Skeletal muscle cell (primary cell): ENCODE measurements at regions not wholly inside any gene's neighbourhood (a gene's known extent, or its start where the extent isn't known, plus 50 kb on each side); places are given as distances from the start of the nearest gene placed in this dataset.
"Not testable (repeated sequence)": the region's sequence is repeated elsewhere in the genome, so short reads cannot be mapped to it uniquely, and the experiment has no call there.

Source experiments
- DNase-seq: peaks from one replicate; pipeline ENCODE4 v3.0.0-alpha.2; 2010; ENCODE audit warnings: low read depth
- H3K4me3 ChIP-seq: 2 replicates; pipeline ENCODE4 v1.5.1; 2011; ENCODE audit warnings: low read depth, mild to moderate bottlenecking, control low read depth, low read length, moderate library complexity

DNA sequence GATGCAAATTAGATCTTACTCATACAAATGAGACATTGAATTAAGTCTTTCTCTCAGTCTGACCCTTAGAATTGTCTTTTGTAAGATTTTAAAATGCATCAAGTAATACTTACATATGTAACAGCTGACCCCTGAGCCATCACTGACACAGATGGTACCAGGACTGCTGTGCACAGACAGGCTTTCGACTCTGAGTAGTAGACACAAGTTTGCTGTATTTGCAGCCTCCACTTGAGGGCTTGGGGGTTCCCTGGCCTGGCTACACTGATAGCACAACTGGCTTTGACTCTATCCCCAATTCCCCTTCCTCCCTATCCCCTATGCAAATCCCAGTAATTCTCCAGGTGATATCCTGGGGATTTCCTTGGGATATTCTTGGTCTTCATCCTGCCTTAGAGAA is 200.7 kb downstream of the RPIA start:
- no peak for DNase-seq
- no peak overlapping the region for H3K4me3 ChIP-seq

DNA sequence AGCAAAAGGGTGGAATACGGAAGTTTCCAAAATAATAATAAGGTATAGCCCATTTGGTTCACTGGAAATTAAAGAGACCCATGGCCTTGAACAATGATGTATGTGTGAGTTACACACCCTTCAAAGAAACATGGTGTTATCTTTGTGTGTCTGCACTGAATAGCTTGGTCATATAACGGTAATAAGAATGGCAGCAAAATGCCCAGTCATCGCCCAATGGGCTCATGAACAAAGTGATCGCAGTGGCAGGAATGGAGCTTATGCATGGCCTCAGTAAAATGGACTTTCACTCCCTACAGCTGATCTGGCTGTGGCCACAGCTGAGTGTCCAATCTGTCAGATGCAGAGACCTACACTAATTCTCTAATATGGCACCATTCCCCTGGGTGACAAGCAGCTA is 201.3 kb downstream of the RPIA start:
- no peak for DNase-seq
- H3K4me3 ChIP-seq: no peak overlapping the region

DNA sequence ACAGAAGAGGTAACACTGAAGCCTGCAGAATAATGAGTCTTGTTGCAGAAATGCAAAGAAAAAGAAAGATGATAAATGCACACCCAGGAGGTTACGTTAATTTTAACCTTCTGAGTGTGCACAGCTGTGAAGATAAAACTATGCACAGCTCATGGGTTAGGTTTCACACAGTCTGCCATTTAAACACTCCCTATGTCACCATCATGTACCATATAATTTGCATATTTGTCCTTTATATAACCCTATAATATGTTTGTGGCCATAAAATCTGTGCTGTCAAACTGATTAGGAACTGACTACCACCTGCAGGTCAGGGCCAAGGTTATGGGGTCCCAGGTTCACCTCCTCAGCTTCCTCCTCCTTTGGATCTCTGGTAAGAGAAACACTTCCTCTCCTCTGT is 205.5 kb downstream of the RPIA start:
- H3K4me3 ChIP-seq: no peak overlapping the region
- DNase-seq: no peak

DNA sequence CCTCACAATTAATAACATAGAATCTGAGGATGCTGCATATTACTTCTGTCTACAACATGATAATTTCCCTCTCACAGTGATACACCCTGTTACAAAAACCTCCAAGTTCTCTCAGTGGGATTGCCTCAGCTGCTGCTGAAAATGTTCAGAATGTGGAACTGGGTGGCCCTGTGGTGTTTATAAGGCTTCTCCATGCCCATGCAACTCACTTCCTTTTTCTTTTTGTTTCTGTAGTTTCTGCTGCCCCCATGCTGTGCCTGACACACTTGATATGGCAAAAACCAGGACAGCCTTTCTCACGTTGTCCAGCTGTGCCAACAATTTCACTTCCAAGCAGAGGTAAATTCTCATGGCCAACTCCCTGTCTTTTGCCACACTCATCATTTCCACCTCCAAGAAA is 206.2 kb downstream of the RPIA start:
- no peak for DNase-seq
- no peak overlapping the region for H3K4me3 ChIP-seq

DNA sequence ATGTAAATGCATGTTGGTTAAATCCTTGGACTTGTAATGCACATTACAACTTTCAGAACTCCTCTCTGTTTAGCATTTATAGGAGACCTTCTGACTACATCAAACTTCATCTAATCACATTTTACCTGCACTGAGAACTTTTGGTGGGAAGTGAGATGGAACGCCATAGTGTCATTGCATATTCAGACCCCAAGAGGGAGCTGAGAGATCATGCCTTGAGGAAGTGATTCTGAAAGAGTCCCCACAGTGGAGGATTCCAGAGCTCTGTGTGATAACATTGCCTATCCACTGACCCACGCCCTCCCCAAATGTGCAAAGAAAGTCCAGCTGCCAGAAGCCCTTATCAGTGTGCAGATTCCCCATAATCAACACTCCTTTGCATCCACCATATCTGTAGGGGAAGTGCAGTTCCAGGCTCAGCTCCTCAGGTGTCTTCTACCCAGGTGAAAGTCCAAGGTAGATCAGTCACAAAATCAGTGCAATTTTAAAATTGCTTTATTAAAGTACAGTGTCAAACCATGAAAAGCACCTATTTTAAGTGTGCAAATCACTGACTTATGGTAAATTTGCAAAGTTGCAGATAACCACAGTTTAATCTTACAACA is 212.4 kb downstream of the RPIA start:
- no peak for DNase-seq
- no peak overlapping the region for H3K4me3 ChIP-seq

DNA sequence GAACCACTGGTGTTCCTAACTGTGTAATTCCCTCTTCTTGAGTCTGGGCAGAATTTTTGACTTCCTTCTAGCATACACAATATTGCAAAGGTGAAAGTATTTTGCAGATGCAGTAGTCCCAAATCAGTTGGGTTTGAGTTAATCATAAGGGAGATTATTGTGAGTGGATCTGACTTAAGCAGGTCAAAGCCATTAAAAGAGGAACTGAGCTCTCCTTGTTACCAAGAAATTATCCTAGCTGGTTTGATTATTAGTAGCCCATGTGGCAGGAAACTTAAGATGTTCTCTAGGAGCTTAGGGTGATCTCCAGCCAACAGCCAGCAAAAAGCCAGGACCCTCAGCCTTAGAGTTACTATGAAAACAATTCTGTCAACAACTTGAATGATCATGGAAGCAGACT is 221.8 kb downstream of the RPIA start:
- DNase-seq: no peak
- H3K4me3 ChIP-seq: no peak overlapping the region

DNA sequence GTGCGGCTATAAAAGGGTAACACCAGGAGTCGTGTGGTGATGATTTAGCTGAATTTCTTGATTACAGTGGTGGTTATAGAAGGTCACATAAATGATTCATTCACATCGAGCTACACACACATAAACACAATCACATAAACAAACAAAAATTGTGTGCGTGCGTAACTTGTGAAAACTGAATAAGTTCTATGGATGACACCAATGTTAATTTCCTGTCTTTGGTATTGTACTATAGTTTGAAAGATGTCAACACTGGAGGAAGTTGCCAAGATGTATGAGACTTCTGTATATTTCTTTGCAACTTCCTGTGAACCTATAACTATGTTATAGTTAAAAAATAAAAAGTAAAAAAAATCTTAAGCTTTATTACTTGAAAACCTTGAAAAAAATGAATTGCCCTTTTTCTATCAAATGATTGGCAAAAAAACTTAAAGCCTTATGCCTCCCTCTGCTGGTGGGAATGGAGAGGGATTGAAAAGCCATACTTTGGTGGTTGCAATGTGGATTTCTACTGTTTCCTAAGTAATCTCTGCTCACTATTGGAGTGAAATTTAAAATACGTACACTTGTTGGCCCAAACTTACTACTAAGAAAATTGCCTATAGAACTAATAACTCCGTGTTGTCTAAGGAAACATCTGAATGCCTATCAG is 227.7 kb downstream of the RPIA start:
- DNase-seq: no peak
- H3K4me3 ChIP-seq: no peak overlapping the region

DNA sequence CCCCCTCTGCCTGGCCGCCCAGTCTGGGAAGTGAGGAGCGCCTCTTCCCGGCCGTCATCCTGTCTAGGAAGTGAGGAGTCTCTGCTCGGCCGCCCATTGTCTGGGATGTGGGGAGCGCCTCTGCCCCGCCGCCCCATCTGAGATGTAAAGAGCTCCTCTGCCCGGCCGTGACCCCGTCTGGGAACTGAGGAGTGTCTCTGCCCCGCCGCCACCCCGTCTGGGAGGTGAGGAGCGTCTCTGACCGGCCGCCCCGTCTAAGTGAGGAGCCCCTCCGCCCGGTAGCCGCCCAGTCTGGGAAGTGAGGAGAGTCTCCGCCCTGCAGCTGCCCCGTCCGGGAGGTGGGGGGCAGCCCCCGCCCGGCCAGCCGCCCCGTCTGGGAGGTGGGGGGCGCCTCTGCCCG is 228.9 kb downstream of the RPIA start:
- DNase-seq: not testable (repeated sequence)

DNA sequence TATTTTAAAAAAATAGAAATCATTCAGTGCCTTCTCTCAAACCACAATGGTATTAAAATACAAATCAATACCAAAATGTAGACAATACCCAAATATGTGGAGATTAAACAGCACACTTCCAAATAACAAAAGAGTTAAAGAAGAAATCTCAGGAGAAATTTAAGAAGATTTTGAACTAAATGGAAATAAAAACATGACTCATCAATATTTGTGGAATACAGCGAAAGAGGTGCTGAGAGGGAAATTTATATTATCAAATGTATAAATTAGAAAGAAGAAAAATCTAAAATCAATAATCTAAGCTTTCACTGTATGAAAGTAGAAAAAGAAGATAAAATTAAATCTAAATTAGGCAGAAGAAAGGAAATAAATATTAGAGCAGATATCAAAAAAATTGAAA is 233.1 kb downstream of the RPIA start:
- no peak for DNase-seq
- no peak overlapping the region for H3K4me3 ChIP-seq

More for the DNA sequence above, 228.9 kb downstream of the RPIA start:
- not testable (repeated sequence) for H3K4me3 ChIP-seq

DNA sequence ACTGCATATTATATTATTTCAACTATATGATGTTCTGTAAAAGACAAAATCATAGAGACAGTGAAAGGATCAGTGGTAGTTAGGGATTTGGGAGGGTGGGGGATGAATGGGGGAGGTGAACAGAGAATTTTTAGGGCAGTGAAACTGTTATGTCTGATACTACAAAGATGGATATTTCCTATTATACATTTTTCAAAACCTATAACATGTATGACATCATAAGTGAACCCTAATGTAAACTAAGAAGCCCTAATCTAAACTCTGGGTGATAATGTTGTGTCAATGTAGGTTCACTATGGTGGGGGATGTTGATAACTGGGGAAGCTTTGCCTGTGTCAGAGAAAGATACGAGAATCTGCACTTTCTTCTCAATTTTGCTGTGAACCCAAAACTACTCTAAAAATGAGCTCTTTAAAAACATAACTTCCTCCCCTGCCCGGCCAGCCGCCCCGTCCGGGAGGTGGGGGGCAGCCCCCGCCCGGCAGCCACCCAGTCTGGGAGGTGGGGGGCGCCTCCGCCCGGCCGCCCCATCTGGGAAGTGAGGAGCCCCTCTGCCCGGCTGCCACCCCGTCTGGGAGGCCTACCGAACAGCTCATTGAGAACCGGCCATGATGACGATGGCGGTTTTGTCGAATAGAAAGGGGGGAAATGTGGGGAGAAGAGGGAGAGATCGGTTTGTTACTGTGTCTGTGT is 234.4 kb downstream of the RPIA start:
- H3K4me3 ChIP-seq: no peak overlapping the region
- no peak for DNase-seq

DNA sequence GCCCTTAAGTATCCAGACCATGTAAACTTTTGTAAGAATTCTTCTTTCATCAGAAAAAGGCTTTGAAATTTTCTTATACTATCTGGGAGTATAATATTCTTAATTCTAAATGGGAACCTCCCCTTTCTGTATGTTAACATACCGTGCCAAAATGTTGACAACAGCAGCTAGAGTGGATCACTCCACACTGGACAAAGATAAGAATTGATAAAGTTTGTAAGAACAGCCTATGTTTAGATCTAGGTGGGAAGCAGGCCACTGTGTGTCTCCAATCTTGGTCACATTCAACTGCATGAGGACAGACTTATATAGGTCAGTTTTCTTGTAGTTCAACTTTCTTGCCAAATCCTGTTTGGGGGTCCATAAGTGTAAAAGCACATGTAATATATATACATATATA is 235.7 kb downstream of the RPIA start:
- DNase-seq: no peak
- no peak overlapping the region for H3K4me3 ChIP-seq

DNA sequence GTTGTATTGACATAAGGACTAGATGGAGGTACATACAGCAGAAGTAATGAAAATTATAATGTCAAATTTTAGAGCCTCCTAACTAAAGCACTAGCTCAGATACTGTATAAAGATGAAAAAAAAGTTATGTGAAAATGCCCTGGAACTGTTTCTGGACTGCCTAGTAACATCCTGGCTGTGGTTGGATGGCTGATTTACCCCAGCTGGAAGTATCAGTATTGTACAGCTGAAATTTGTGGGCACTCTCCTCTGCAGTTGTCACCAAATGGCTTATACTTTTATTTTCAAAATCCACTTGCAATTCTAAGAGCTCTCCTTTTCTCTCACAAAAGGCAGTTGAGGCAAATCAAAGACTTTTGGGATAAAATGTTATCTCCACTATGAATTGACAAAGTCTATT is 239.2 kb downstream of the RPIA start:
- DNase-seq: no peak
- no peak overlapping the region for H3K4me3 ChIP-seq

DNA sequence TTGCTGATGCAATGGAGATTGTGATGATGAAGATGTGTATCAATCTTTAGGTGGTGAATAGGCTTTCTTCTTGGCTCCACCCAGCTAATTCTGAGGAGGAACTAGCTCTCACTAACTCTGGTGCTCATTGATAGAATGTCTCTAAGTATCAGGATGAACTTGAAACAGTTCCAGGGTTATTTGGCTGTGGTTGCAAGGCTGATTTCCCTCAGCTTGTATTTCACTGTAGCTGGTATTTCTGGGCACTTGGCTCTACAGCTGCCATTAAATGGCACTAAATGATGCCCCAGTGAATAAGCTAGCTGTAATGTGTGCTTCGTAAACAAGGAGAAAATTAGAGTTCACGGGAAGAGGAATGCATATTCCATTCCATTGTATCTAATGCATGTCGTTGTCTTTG is 241.2 kb downstream of the RPIA start:
- DNase-seq: no peak
- no peak overlapping the region for H3K4me3 ChIP-seq

DNA sequence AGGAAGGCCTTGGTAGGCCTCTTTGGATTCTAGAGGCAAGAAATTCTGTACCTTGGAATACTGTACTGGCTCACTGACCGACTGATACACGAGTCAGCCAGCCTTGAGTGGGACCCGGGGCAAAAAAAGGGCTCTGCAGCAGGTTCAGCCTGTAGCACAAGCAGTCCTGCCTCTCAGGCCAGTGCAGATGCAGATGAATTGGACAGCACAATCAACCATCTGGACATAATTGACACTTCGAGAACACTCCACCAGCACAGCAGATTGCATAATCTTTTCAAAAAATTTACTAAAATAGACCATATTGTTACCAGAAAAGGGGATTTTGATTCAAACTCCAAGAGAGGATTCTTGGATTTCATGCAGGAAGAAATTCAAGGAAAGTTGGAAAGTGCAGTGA is 241.6 kb downstream of the RPIA start:
- no peak overlapping the region for H3K4me3 ChIP-seq
- no peak for DNase-seq

DNA sequence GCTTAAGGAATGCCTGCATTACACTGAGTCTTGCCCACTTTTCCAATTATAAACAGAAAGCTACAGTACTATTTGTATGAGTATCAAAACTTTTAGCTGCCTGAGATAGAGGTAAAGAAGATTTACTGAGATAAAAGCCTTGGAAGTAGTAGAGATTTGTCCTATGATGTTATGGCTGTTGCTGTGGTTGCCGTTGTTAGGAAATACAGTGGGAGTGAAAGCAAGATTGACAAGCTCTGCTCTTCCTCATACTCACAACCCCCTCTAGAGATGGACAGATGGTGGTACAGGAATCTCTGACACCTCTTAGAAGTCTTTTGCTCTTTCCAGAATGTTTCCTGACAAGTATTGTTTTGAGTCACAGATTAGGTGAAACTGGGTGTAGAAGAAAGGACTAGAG is 242.5 kb downstream of the RPIA start:
- DNase-seq: no peak
- H3K4me3 ChIP-seq: no peak overlapping the region

DNA sequence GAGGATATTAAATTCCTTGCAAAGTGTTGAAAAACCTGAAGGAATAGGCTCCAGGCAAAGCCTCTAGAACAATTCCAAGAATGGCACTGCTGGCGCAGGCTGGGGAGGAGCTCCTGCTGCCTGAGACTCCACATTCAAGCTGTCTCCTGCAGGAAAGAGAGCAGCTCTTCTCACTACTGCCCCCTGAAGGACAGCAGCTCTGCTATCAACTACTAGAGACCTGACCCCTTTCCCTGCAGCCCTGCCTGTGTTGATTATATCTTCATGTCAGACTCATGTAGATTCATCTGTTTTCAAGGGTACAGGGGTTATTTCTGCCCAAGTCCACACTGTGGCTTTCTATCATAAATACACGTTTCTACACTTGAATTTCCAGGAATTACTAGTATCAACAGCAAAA is 249.7 kb downstream of the RPIA start:
- DNase-seq, H3K4me3 ChIP-seq: not testable (repeated sequence)

DNA sequence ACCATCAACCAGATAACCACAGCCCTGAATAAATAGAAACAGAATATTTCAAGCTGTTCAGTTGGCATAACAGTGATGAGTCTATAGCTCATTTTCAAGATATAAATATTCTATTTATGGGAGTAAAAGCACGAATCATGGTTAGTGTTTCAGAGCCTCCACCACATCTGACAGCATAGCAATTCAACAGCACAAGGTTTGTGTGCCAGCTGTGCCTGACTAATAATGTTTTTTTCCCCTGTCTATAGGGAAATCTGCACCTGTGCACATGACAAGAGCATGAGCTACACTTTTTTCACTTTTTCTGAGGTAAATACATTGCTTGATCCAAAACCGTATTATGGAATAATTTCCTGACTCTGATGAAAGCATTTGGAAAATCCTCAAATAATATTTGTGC is 251.3 kb downstream of the RPIA start:
- no peak for DNase-seq
- H3K4me3 ChIP-seq: no peak overlapping the region

DNA sequence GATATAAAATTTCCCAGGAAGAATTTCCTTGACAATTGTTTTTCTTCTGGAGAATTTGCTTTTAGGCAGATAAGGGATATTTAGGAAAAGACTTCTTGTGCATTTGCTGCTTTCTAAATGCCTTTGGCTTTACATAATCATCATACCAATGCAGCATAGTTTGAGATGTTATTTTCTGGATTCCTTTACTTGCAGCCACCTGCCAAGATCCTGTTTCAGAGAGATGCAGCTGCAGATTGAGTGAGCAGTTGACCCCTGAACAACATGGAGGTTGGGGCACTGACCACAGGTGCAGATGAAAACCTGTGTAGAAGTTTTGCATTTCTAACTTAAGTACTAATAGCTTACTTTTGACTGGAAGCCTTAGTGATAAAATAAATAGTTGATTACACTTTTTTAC is 257.9 kb downstream of the RPIA start:
- no peak for DNase-seq
- no peak overlapping the region for H3K4me3 ChIP-seq

DNA sequence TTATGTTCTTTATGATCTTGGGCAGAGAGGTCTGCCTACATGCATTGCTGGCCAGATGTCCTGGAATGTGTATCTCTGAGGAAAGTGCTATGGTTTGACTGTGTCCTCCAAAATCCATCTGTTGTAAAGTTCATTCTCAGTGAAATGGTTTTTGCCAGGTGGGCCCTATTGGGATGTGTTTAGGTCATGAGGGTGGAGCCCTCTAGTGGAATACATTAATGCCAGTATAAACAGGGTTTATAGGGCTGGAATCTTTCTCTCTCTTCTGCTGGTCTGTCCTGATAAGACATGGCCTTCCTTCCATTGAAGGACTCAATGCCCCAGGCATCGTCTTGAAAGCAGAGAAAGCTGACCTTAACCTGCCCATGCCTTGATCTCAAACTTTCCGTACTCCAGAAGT is 258.5 kb downstream of the RPIA start:
- no peak for DNase-seq
- H3K4me3 ChIP-seq: no peak overlapping the region

DNA sequence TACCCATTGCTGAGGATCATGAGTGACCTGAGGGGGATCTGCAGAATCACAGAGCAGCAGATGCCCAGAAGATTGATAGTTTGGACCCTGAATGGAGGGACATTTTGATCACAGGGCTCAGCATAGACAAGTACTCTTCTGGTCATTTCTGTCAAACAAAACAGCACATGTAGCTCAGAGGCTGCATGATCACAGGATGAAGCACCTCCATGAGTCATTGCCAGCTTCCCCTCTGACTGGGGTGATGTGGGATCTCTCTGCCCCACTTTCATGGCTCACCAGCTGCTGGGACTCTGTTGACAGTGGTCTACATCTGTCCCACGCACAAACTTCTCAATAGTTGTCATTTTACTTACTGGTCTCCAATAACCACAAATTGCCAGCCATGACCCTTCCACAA is 264.1 kb downstream of the RPIA start:
- DNase-seq: no peak
- H3K4me3 ChIP-seq: no peak overlapping the region
